LNCAP (cell line): ENCODE measurements at regions not wholly inside any gene's neighbourhood (a gene's known extent, or its start where the extent isn't known, plus 50 kb on each side); places are given as distances from the start of the nearest gene placed in this dataset.

Source experiments
- CTCF ChIP-seq: fragments of 450-650 bp; IDR thresholded peaks from 2 replicates; pipeline ENCODE4 v1.5.1; 2017; ENCODE audit warnings: mild to moderate bottlenecking

- no peak for TF ChIP-seq CTCF
These were observed 146.7 kb downstream of the TRIM27 start for GRCh38 chr6:28777147-28777461.

GRCh38 chr6:28782113-28782673 lies 141.6 kb downstream of the TRIM27 start:
- TF ChIP-seq CTCF, result no peak

GRCh38 chr6:28785962-28786679 lies 137.7 kb downstream of the TRIM27 start:
- TF ChIP-seq CTCF, result no peak

- no peak for TF ChIP-seq CTCF
These were observed 134.2 kb downstream of the TRIM27 start for GRCh38 chr6:28789553-28790083.

- no peak for TF ChIP-seq CTCF
These were observed 132.8 kb downstream of the TRIM27 start for GRCh38 chr6:28791002-28791383.

GRCh38 chr6:28794175-28795002 lies 129.4 kb downstream of the TRIM27 start:
- no peak for TF ChIP-seq CTCF

- TF ChIP-seq CTCF, result no peak
These were observed 121.1 kb downstream of the TRIM27 start for GRCh38 chr6:28802417-28803336.
